Testis (tissue), 2 donors: ENCODE measurements at regions not wholly inside any gene's neighbourhood (a gene's known extent, or its start where the extent isn't known, plus 50 kb on each side); places are given as distances from the start of the nearest gene placed in this dataset.

ENCODE experiments used
- DNase-seq: peaks from one replicate; pipeline ENCODE4 v3.0.0-alpha.2; 2019
- H3K27ac ChIP-seq, 2 donors: fragments of 200-600 bp; sonication (generic); one replicate each; pipeline ENCODE4 v1.5.1; 2019
- H3K27me3 ChIP-seq: fragments of 200-600 bp; sonication (generic); one replicate; pipeline ENCODE4 v1.5.1; 2019
- H3K36me3 ChIP-seq: fragments of 200-600 bp; sonication (generic); one replicate; pipeline ENCODE4 v1.5.1; 2017; ENCODE audit warnings: low read depth; ENCODE audit errors: missing control alignments
- H3K4me1 ChIP-seq: fragments of 200-600 bp; sonication (generic); one replicate; pipeline ENCODE4 v1.5.1; 2019
- H3K4me3 ChIP-seq, 2 donors: fragments of 200-600 bp; sonication (generic); one replicate each; pipeline ENCODE4 v1.5.1; 2017 to 2019
- H3K9me3 ChIP-seq: fragments of 200-600 bp; sonication (generic); one replicate; pipeline ENCODE4 v1.5.1; 2017
- POLR2A ChIP-seq: fragments of 450-650 bp; IDR thresholded peaks from one replicate; pipeline ENCODE4 v1.6.1; 2017; ENCODE audit warnings: antibody characterized with exemption, mild to moderate bottlenecking, moderate library complexity
- WGBS, 2 donors: methylation state at CpG; one replicate each; pipeline ENCODE4 v1.1.5; 2018; 5-methylcytosine and 5-hydroxymethylcytosine counted together
- intact Hi-C: fragments of 100-400 bp; cut with DNase I; formaldehyde crosslinking; loops from one replicate; pipeline ENCODE4 v1.15.1; 2023; ENCODE audit warnings: low total_unique reads
- TF ChIP-seq, protein P1 (sequence below), 3 experiments: fragments of 450-650 bp in 2 of 3; fragments of 200-600 bp in 1 of 3; sonication (generic) in 1 of 3; IDR thresholded peaks; one replicate each; pipeline ENCODE4 v1.5.1; 2016 to 2019; ENCODE audit warnings: antibody characterized with exemption in 3 of 3, mild to moderate bottlenecking in 2 of 3, moderate library complexity in 1 of 3

DNA sequence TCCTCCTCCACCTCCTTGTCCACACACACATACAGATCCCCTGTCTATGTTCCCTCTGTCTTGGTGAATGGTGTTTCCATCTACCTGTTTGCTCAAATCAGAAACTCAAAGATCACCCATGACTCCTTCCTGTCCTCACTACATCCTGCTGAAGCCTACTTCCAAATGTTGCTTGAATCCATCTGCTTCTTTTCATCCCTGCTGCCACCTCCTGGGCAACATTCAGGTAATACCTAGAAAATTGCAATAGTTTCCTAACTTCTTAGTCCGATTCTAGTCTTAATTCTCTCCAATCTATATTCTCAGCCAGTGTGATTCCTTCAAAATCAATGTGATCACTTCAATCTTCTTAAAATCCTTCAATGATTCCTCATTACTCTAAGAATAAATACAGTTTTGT lies 155.5 kb upstream of the STARD13 start:
- Histone ChIP-seq H3K36me3 (no peaks in the 10 kb centered on the region), H3K9me3 (no peaks in the 10 kb centered on the region), H3K27me3 (no peaks in the 10 kb centered on the region), H3K27ac (no peak overlapping the region), H3K4me1 (peaks cover 5% of the 10 kb centered on the region), H3K4me3 (no peak overlapping the region)
- 81 to 84% methylated on average over 1 of the region's 1 CpG for WGBS, 2 donors
- no peak for DNase-seq
- no peak for TF ChIP-seq POLR2A
- TF ChIP-seq, protein P1, sequence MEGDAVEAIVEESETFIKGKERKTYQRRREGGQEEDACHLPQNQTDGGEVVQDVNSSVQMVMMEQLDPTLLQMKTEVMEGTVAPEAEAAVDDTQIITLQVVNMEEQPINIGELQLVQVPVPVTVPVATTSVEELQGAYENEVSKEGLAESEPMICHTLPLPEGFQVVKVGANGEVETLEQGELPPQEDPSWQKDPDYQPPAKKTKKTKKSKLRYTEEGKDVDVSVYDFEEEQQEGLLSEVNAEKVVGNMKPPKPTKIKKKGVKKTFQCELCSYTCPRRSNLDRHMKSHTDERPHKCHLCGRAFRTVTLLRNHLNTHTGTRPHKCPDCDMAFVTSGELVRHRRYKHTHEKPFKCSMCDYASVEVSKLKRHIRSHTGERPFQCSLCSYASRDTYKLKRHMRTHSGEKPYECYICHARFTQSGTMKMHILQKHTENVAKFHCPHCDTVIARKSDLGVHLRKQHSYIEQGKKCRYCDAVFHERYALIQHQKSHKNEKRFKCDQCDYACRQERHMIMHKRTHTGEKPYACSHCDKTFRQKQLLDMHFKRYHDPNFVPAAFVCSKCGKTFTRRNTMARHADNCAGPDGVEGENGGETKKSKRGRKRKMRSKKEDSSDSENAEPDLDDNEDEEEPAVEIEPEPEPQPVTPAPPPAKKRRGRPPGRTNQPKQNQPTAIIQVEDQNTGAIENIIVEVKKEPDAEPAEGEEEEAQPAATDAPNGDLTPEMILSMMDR (IDR thresholded peaks at IDR 0.05), result no peak
- intact Hi-C loops, result no loop called here

DNA sequence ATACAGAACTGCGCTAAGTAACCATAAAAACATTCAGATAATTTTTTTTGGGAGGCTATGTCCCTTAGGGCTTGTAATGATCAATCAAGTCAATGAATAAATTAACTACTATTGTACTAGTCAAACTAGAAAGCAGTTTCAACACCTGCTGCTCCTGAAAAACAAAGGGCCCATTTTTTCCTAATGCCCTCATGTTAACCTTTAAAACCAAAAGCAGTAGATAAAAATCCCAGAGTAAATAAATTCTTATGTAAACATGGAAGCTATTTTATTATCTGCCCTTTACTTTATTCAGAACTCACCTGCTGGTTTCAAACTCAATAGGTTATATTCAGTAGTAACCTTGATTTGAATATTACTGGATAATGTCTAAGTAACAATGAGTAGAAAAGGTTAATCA lies 159.5 kb upstream of the STARD13 start:
- Histone ChIP-seq H3K9me3 (no peaks in the 10 kb centered on the region), H3K36me3 (no peaks in the 10 kb centered on the region), H3K4me3 (no peak overlapping the region), H3K4me1 (peaks cover 7% of the 10 kb centered on the region), H3K27ac (no peak overlapping the region), H3K27me3 (no peaks in the 10 kb centered on the region)
- no peak for DNase-seq
- WGBS, 2 donors, result 70 to 86% methylated on average over 1 of the region's 1 CpG
- TF ChIP-seq, protein P1 (IDR thresholded peaks at IDR 0.05), result no peak
- TF ChIP-seq POLR2A, result no peak
- intact Hi-C loops, result no loop called here

DNA sequence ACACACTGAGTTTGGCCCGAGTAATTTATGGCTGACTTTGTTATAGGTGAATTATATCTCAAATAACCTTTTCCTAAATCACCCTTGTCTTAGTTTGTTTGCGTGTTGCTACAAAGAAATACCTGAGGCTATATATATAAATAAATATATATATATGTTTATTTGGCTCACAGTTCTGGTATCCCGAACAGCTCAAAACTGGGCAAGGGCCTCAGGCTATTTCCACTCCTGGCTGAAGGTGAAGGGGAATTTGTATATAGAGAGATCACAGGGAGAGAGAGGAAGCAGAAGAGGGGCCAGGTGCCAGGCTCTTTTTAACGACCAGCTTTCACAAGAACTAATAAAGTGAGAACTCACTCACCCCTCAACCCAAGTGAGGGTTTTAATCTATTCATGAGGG lies 159.9 kb upstream of the STARD13 start:
- no peaks in the 10 kb centered on the region for H3K36me3 ChIP-seq
- TF ChIP-seq POLR2A, result no peak
- TF ChIP-seq, protein P1 (IDR thresholded peaks at IDR 0.05), result no peak
- no peak overlapping the region for H3K27ac ChIP-seq
- WGBS, 2 donors, result 75 to 84% methylated on average over 4 of the region's 4 CpGs
- H3K9me3 ChIP-seq, result no peaks in the 10 kb centered on the region
- intact Hi-C loops, result no loop called here
- no peaks in the 10 kb centered on the region for H3K27me3 ChIP-seq
- H3K4me1 ChIP-seq, result peaks cover 7% of the 10 kb centered on the region
- no peak for DNase-seq
- H3K4me3 ChIP-seq, result no peak overlapping the region

DNA sequence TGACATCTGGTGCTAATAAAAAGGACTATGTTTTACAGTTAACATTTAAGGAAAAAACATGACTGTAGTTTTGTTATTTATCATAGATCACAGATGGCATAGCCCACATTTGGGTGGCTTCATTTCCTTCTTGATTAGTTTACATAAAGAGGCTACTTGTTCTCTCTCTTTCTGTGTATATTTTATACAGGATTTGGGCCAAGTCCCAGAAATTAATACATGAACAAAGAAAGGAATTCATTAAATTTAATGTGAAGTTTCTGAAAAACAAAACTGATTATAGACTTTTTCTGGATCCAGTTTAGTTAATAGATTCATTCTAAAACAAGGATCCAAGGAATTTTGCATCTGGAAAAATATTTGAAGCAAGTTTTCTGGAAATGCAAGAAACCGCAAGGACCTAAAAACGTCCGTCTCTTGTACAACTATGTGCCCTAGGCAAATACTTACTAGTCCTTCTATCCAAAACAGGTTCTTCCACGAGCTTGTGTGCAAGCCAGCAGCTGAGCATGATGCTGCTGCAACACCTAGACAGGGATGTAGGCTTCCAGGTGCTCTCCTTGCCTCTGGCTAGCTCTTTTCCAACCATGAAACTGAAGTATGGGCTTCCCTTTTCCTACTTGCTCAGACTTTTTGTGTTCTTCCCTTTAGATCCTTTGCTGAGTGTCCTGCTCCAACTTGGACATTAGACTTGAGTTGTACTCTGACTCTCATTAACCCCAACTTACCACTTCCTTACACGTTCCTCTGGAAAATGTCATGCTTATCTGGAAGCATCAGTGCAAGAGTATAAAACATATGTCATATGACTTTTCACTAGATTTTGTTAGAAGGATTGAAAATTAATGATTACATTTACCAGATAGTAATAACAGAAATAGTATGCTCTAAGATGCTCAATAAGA lies 161.5 kb upstream of the STARD13 start:
- peaks cover 7% of the 10 kb centered on the region for H3K4me1 ChIP-seq
- no peak overlapping the region for H3K4me3 ChIP-seq
- intact Hi-C loops, result no loop called here
- H3K9me3 ChIP-seq, result no peaks in the 10 kb centered on the region
- no peak for DNase-seq
- 57 to 66% methylated on average over 5 of the region's 5 CpGs for WGBS, 2 donors
- H3K27ac ChIP-seq, result no peak overlapping the region
- H3K36me3 ChIP-seq, result no peaks in the 10 kb centered on the region
- TF ChIP-seq POLR2A, result no peak
- TF ChIP-seq, protein P1 (IDR thresholded peaks at IDR 0.05), result no peak
- H3K27me3 ChIP-seq, result no peaks in the 10 kb centered on the region

DNA sequence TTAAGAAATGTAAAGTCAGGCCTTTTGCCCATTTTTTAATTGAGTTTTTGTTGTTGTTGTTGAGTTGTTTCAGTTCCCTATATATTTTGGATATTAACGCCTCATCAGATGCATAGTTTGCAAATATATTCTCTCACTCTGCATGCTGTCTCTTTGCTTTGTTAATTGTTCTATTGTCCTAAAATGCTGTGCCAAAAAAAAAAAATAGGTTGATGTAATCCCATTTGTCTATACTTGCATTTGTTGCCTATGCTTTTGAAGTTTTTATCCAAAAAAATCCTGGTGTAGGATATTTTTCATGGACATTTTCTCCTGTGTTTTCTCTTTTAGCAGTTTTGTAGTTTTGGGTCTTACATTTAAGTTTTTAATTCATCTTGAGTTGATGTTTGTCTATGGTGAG lies 163.3 kb upstream of the STARD13 start:
- intact Hi-C loops, result no loop called here

More for the DNA sequence above, 163.3 kb upstream of the STARD13 start:
- H3K27ac ChIP-seq, result no peak overlapping the region
- H3K4me3 ChIP-seq, result no peak overlapping the region
- no peaks in the 10 kb centered on the region for H3K9me3 ChIP-seq
- WGBS, 2 donors, result 94 to 98% methylated on average over 1 of the region's 1 CpG
- peaks cover 9% of the 10 kb centered on the region for H3K4me1 ChIP-seq
- TF ChIP-seq, protein P1 (IDR thresholded peaks at IDR 0.05), result no peak
- TF ChIP-seq POLR2A, result no peak
- H3K36me3 ChIP-seq, result no peaks in the 10 kb centered on the region
- no peaks in the 10 kb centered on the region for H3K27me3 ChIP-seq
- no peak for DNase-seq
